ENCODE measurements at regions not wholly inside any gene's neighbourhood (a gene's known extent, or its start where the extent isn't known, plus 50 kb on each side); places are given as distances from the start of the nearest gene placed in this dataset.

GRCh38 chr19:5254944-5255343, 85.7 kb downstream of the PTPRS start:
- Histone ChIP-seq H4K20me1 (ENCODE audit: low read length) (no peaks in the 10 kb centered on the region), H3K27ac (ENCODE audit: low read length) (no peak overlapping the region), H2AFZ (ENCODE audit: low read length) (no peak overlapping the region), H3K9ac (ENCODE audit: low read length) (no peak overlapping the region), H3K27me3 (ENCODE audit: low read length) (no peaks in the 10 kb centered on the region), H3K4me1 (ENCODE audit: insufficient read depth, low read length) (no peaks in the 10 kb centered on the region), H3K4me3 (ENCODE audit: low read length) (no peak overlapping the region), H3K36me3 (ENCODE audit: low read depth, low read length) (peaks cover 23% of the 10 kb centered on the region), H3K9me3 (ENCODE audit: low read length) (no peaks in the 10 kb centered on the region), H3K4me2 (ENCODE audit: low read length) (no peak overlapping the region), H3F3A (ENCODE audit: low read length, unreplicated experiment) (no peaks in the 10 kb centered on the region), H3K79me2 (ENCODE audit: low read length) (no peaks in the 10 kb centered on the region), H3K9me2 (replicated peaks; ENCODE audit: low read length) (no peaks in the 10 kb centered on the region)
- intact Hi-C loops (cut with micrococcal nuclease), result no loop called here
- ATAC-seq (no peak), DNase-seq (no peak)
- CTCF ChIA-PET, result no interaction called here
- POLR2A ChIA-PET (ENCODE audit: unreplicated experiment), result no interaction called here
- TF ChIP-seq, protein P1, sequence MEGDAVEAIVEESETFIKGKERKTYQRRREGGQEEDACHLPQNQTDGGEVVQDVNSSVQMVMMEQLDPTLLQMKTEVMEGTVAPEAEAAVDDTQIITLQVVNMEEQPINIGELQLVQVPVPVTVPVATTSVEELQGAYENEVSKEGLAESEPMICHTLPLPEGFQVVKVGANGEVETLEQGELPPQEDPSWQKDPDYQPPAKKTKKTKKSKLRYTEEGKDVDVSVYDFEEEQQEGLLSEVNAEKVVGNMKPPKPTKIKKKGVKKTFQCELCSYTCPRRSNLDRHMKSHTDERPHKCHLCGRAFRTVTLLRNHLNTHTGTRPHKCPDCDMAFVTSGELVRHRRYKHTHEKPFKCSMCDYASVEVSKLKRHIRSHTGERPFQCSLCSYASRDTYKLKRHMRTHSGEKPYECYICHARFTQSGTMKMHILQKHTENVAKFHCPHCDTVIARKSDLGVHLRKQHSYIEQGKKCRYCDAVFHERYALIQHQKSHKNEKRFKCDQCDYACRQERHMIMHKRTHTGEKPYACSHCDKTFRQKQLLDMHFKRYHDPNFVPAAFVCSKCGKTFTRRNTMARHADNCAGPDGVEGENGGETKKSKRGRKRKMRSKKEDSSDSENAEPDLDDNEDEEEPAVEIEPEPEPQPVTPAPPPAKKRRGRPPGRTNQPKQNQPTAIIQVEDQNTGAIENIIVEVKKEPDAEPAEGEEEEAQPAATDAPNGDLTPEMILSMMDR (conservative IDR thresholded peaks at IDR 0.05; ENCODE audit: low read depth, low read length), result no peak
- no peak for TF ChIP-seq EZH2 (IDR thresholded peaks at IDR 0.05; ENCODE audit: low read length, unreplicated experiment)
- TF ChIP-seq EZH2phosphoT487 (IDR thresholded peaks at IDR 0.05; ENCODE audit: borderline replicate concordance, low read length), result no peak
- BruUV-seq (replicated peaks), result no TSS peak

GRCh38 chr19:5254543-5254942, 86.1 kb downstream of the PTPRS start:
- no peaks in the 10 kb centered on the region for H3K4me1 ChIP-seq (ENCODE audit: insufficient read depth, low read length)
- no peak overlapping the region for H3K4me3 ChIP-seq (ENCODE audit: low read length)
- H3K9me2 ChIP-seq (replicated peaks; ENCODE audit: low read length), result no peaks in the 10 kb centered on the region
- no peaks in the 10 kb centered on the region for H3K79me2 ChIP-seq (ENCODE audit: low read length)
- no peaks in the 10 kb centered on the region for H3K27me3 ChIP-seq (ENCODE audit: low read length)
- DNase-seq, result no peak
- no peak for TF ChIP-seq EZH2phosphoT487 (IDR thresholded peaks at IDR 0.05; ENCODE audit: borderline replicate concordance, low read length)
- TF ChIP-seq, protein P1 (conservative IDR thresholded peaks at IDR 0.05; ENCODE audit: low read depth, low read length), result no peak
- TF ChIP-seq EZH2 (IDR thresholded peaks at IDR 0.05; ENCODE audit: low read length, unreplicated experiment), result no peak
- CTCF ChIA-PET, result no interaction called here
- H3K9me3 ChIP-seq (ENCODE audit: low read length), result no peaks in the 10 kb centered on the region
- H2AFZ ChIP-seq (ENCODE audit: low read length), result no peak overlapping the region
- POLR2A ChIA-PET (ENCODE audit: unreplicated experiment), result no interaction called here
- no peaks in the 10 kb centered on the region for H4K20me1 ChIP-seq (ENCODE audit: low read length)
- intact Hi-C loops (cut with micrococcal nuclease), result no loop called here
- H3K36me3 ChIP-seq (ENCODE audit: low read depth, low read length), result peaks cover 23% of the 10 kb centered on the region
- no TSS peak for BruUV-seq (replicated peaks)
- no peaks in the 10 kb centered on the region for H3F3A ChIP-seq (ENCODE audit: low read length, unreplicated experiment)
- H3K27ac ChIP-seq (ENCODE audit: low read length), result no peak overlapping the region
- no peak for ATAC-seq
- H3K4me2 ChIP-seq (ENCODE audit: low read length), result no peak overlapping the region
- H3K9ac ChIP-seq (ENCODE audit: low read length), result no peak overlapping the region

DNA sequence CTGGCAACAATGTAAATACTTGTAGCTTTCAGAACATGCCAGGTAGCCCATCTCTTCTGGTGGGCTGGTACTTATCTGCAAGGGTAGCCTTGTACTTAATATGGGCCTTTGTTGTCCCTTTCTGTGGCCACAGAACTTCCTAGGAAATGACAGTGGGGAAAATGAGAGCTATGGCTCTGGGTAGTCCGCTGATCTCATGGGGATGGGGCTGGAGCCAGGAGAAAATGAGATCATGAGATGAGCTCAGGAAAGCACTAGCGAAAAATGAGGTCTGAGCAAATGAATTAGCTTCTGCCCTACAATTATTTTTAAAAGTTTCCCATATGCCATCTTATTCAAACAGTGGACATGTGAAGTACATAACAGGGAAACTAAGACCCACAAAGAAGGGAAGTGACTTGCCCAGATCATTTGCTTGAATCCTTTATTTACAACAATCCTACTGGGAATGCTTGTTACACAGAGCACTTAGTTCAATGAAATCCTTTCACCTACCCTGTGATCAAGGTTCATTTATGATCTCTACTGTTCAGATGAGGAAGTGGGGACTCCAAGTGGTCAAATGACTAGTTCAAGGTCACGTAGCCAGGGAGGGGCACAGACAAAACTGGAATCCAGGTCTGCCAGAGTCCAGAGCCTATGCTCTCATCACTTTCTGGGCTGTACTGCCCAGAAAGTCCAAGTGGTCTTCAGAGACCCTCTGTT, 87.1 kb downstream of the PTPRS start:
- no peak overlapping the region for H3K9ac ChIP-seq (ENCODE audit: low read length)
- ChIA-PET CTCF (no interaction called here), POLR2A (ENCODE audit: unreplicated experiment) (no interaction called here)
- TF ChIP-seq EZH2phosphoT487 (IDR thresholded peaks at IDR 0.05; ENCODE audit: borderline replicate concordance, low read length), result no peak
- TF ChIP-seq, protein P1 (conservative IDR thresholded peaks at IDR 0.05; ENCODE audit: low read depth, low read length), result no peak
- no TSS peak for BruUV-seq (replicated peaks)
- no peak for DNase-seq
- intact Hi-C loops (cut with micrococcal nuclease), result no loop called here
- no peak overlapping the region for H3K27ac ChIP-seq (ENCODE audit: low read length)
- no peaks in the 10 kb centered on the region for H3K9me2 ChIP-seq (replicated peaks; ENCODE audit: low read length)
- no peaks in the 10 kb centered on the region for H3K9me3 ChIP-seq (ENCODE audit: low read length)
- H3K4me2 ChIP-seq (ENCODE audit: low read length), result no peak overlapping the region
- ATAC-seq, result no peak
- H3F3A ChIP-seq (ENCODE audit: low read length, unreplicated experiment), result no peaks in the 10 kb centered on the region
- peaks cover 21% of the 10 kb centered on the region for H3K36me3 ChIP-seq (ENCODE audit: low read depth, low read length)
- no peak overlapping the region for H2AFZ ChIP-seq (ENCODE audit: low read length)
- no peaks in the 10 kb centered on the region for H3K79me2 ChIP-seq (ENCODE audit: low read length)
- no peak overlapping the region for H3K4me3 ChIP-seq (ENCODE audit: low read length)
- no peaks in the 10 kb centered on the region for H3K27me3 ChIP-seq (ENCODE audit: low read length)
- no peaks in the 10 kb centered on the region for H3K4me1 ChIP-seq (ENCODE audit: insufficient read depth, low read length)
- no peaks in the 10 kb centered on the region for H4K20me1 ChIP-seq (ENCODE audit: low read length)

Measured in PC-3 (cell line).